C4-2B (cell line): ENCODE measurements at regions not wholly inside any gene's neighbourhood (a gene's known extent, or its start where the extent isn't known, plus 50 kb on each side); places are given as distances from the start of the nearest gene placed in this dataset.

ENCODE experiments used
- ZFX ChIP-seq: fragments of 450-650 bp; IDR thresholded peaks from 2 replicates; pipeline ENCODE4 v1.6.1; 2017
- TF ChIP-seq, protein P1 (sequence below): fragments of 450-650 bp; conservative IDR thresholded peaks from 2 replicates; pipeline ENCODE4 v1.5.1; 2017; ENCODE audit warnings: mild to moderate bottlenecking

DNA sequence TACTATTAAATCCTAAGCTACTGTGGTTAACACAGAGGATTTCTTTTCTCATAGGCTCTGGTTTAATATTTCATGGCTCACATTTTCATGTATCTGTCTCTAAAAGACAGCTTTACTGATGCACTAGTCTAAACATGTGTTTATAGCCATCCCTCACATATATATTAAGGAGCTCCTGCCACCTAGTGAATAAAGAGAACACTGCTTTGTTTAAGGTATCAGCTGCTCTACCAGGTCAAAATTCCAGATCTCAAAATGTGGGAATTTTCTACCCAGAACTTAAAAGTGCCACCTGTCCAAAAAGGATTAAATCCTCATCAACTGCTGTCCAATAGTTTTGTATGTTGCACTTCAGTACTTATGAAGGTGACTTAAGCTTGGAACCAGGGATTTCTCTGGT, 188.5 kb upstream of the TEX13C start:
- TF ChIP-seq, protein P1, sequence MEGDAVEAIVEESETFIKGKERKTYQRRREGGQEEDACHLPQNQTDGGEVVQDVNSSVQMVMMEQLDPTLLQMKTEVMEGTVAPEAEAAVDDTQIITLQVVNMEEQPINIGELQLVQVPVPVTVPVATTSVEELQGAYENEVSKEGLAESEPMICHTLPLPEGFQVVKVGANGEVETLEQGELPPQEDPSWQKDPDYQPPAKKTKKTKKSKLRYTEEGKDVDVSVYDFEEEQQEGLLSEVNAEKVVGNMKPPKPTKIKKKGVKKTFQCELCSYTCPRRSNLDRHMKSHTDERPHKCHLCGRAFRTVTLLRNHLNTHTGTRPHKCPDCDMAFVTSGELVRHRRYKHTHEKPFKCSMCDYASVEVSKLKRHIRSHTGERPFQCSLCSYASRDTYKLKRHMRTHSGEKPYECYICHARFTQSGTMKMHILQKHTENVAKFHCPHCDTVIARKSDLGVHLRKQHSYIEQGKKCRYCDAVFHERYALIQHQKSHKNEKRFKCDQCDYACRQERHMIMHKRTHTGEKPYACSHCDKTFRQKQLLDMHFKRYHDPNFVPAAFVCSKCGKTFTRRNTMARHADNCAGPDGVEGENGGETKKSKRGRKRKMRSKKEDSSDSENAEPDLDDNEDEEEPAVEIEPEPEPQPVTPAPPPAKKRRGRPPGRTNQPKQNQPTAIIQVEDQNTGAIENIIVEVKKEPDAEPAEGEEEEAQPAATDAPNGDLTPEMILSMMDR, result peak; percentile 31
- TF ChIP-seq ZFX, result no peak
